Panc1 (cell line): ENCODE measurements at regions not wholly inside any gene's neighbourhood (a gene's known extent, or its start where the extent isn't known, plus 50 kb on each side); places are given as distances from the start of the nearest gene placed in this dataset.

Experiments used
- ATAC-seq: fragments of 200-7000 bp; cut with Tn5 transposase; 2 replicates; pipeline ENCODE4 v1.9.1; 2020; ENCODE audit warnings: mild to moderate bottlenecking, moderate library complexity
- BruUV-seq: library from RNA; stranded (reverse); fragments of 400-500 nt; replicated peaks from 2 replicates; lab custom pipeline; 2021; lab: Mats Ljungman, UMichigan
- CTCF ChIA-PET: fragments of 300-600 bp; sonication (Branson Sonifier 250); formaldehyde crosslinking; loops from one replicate; lab custom pipeline; 2022; ENCODE audit warnings: antibody characterized with exemption; lab: Charles Lee
- POLR2A ChIA-PET: fragments of 300-600 bp; sonication (Branson Sonifier 250); formaldehyde crosslinking; loops from one replicate; lab custom pipeline; 2022; ENCODE audit warnings: antibody characterized with exemption; lab: Charles Lee
- DNase-seq: peaks from one replicate; pipeline ENCODE4 v3.0.0-alpha.2; 2010; ENCODE audit warnings: low read depth, low spot score
- H3K27ac ChIP-seq: 2 replicates; pipeline ENCODE4 v1.5.1; 2011; ENCODE audit warnings: mild to moderate bottlenecking, low read length, inconsistent platforms
- H3K27me3 ChIP-seq: fragments of 200-500 bp; sonication (Bioruptor generic); 2 replicates; pipeline ENCODE4 v1.6.0; 2014; ENCODE audit warnings: low read length, inconsistent platforms; ENCODE audit not compliant: control insufficient read depth, insufficient read depth
- H3K36me3 ChIP-seq: fragments of 200-500 bp; sonication (Bioruptor generic); 2 replicates; pipeline ENCODE4 v1.5.1; 2014; ENCODE audit warnings: inconsistent platforms, mild to moderate bottlenecking, low read length, moderate library complexity; ENCODE audit not compliant: control insufficient read depth, insufficient read depth
- H3K4me1 ChIP-seq: 2 replicates; pipeline ENCODE4 v1.5.1; 2011; ENCODE audit warnings: inconsistent platforms, mild to moderate bottlenecking, low read length, moderate library complexity; ENCODE audit not compliant: control insufficient read depth, insufficient read depth
- H3K4me3 ChIP-seq, 2 experiments: 2 replicates each; pipeline ENCODE4 v1.5.1; 2011 to 2012; ENCODE audit warnings: low read depth in 2 of 2, low read length in 2 of 2, mild to moderate bottlenecking in 2 of 2, inconsistent platforms in 1 of 2, moderate library complexity in 1 of 2
- H3K9me3 ChIP-seq: fragments of 200-500 bp; sonication (Bioruptor generic); 2 replicates; pipeline ENCODE4 v1.5.1; 2014; ENCODE audit warnings: low read depth, mild to moderate bottlenecking, inconsistent platforms, low read length, moderate library complexity; ENCODE audit not compliant: control insufficient read depth, insufficient read depth
- CTCF ChIP-seq: fragments of 450-650 bp; IDR thresholded peaks from 2 replicates; pipeline ENCODE4 v1.5.1; 2017; ENCODE audit warnings: mild to moderate bottlenecking
- POLR2AphosphoS5 ChIP-seq: IDR thresholded peaks from 2 replicates; pipeline ENCODE4 v1.6.1; 2012; ENCODE audit warnings: mild to moderate bottlenecking, low read depth, low read length, moderate library complexity
- SIN3A ChIP-seq: IDR thresholded peaks from 2 replicates; pipeline ENCODE4 v1.6.1; 2012; ENCODE audit warnings: low read depth, mild to moderate bottlenecking, low read length, moderate library complexity, borderline replicate concordance; ENCODE audit not compliant: insufficient read depth
- TCF7L2 ChIP-seq: IDR thresholded peaks from 2 replicates; pipeline ENCODE4 v1.6.1; 2011; ENCODE audit warnings: mild to moderate bottlenecking, low read depth, low read length, inconsistent platforms
- in situ Hi-C: cut with HindIII; loops from 2 replicates; pipeline ENCODE4 v1.10.0; 2016; ENCODE audit warnings: low sequenced_read_pairs, low pct_unique_long_range_greater_than_20kb
- intact Hi-C: fragments of 100-400 bp; cut with micrococcal nuclease; formaldehyde crosslinking; loops from one replicate; pipeline ENCODE4 v1.10.0; 2022; ENCODE audit not compliant: unreplicated experiment
- TF ChIP-seq, protein P1 (sequence below), 2 experiments: IDR thresholded peaks; 2 replicates each; pipeline ENCODE4 v1.6.1; 2011 to 2012; ENCODE audit warnings: low read depth in 2 of 2, control low read depth in 1 of 2, low read length in 1 of 2, mild to moderate bottlenecking in 1 of 2, moderate library complexity in 1 of 2; ENCODE audit not compliant: insufficient read depth in 1 of 2

GRCh38 chr3:106175276-106175675 is 306.5 kb upstream of the CBLB start:
- DNase-seq, result no peak
- no TSS peak for BruUV-seq
- H3K4me1 ChIP-seq, result no peaks in the 10 kb centered on the region
- TF ChIP-seq CTCF (no peak), SIN3A (no peak), TCF7L2 (no peak), POLR2AphosphoS5 (no peak)
- TF ChIP-seq, protein P1, sequence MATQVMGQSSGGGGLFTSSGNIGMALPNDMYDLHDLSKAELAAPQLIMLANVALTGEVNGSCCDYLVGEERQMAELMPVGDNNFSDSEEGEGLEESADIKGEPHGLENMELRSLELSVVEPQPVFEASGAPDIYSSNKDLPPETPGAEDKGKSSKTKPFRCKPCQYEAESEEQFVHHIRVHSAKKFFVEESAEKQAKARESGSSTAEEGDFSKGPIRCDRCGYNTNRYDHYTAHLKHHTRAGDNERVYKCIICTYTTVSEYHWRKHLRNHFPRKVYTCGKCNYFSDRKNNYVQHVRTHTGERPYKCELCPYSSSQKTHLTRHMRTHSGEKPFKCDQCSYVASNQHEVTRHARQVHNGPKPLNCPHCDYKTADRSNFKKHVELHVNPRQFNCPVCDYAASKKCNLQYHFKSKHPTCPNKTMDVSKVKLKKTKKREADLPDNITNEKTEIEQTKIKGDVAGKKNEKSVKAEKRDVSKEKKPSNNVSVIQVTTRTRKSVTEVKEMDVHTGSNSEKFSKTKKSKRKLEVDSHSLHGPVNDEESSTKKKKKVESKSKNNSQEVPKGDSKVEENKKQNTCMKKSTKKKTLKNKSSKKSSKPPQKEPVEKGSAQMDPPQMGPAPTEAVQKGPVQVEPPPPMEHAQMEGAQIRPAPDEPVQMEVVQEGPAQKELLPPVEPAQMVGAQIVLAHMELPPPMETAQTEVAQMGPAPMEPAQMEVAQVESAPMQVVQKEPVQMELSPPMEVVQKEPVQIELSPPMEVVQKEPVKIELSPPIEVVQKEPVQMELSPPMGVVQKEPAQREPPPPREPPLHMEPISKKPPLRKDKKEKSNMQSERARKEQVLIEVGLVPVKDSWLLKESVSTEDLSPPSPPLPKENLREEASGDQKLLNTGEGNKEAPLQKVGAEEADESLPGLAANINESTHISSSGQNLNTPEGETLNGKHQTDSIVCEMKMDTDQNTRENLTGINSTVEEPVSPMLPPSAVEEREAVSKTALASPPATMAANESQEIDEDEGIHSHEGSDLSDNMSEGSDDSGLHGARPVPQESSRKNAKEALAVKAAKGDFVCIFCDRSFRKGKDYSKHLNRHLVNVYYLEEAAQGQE (IDR thresholded peaks at IDR 0.05; ENCODE audit: insufficient read depth in 1 of 2, low read depth in 2 of 2, low read length in 1 of 2), result no peak
- ChIA-PET CTCF (no interaction called here), POLR2A (no interaction called here)
- intact Hi-C loops, result no loop called here
- in situ Hi-C loops, result no loop called here
- H3K9me3 ChIP-seq, result no peaks in the 10 kb centered on the region
- H3K36me3 ChIP-seq, result no peaks in the 10 kb centered on the region
- ATAC-seq, result no peak
- no peaks in the 10 kb centered on the region for H3K27me3 ChIP-seq
- H3K27ac ChIP-seq, result no peak overlapping the region
- H3K4me3 ChIP-seq, result no peak overlapping the region

DNA sequence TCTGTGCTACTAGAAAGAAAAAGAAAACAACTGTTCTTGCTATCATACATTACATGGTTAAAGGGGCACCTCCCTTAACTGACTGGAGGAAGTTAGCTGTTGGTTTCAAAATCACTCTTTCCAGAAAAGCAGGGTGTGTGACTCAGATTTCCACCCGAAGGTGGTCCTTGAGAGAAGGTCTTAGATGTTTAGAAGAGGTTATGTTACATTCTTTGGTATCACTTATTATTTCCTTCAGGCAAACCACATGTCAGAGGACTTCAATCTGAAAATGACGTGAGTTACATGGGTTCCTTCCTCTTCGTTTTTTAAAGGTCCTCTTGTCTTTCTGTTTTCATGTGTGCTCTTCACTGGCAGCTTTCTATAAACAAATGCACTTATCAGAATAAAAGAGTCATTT is 307.9 kb upstream of the CBLB start:
- ATAC-seq, result no peak
- DNase-seq, result no peak
- Histone ChIP-seq H3K4me3 (no peak overlapping the region), H3K9me3 (no peaks in the 10 kb centered on the region), H3K27ac (no peak overlapping the region), H3K4me1 (no peaks in the 10 kb centered on the region), H3K27me3 (no peaks in the 10 kb centered on the region), H3K36me3 (no peaks in the 10 kb centered on the region)
- in situ Hi-C loops, result no loop called here
- intact Hi-C loops, result no loop called here
- TF ChIP-seq CTCF, result no peak
- no peak for TF ChIP-seq POLR2AphosphoS5
- TF ChIP-seq SIN3A, result no peak
- CTCF ChIA-PET, result no interaction called here
- POLR2A ChIA-PET, result no interaction called here
- no TSS peak for BruUV-seq
